Stimulated activated memory B cell treated with anti-CD40 and anti-IgM and Interleukin-4, amounts not matched to agents 10 μg/mL and 1 μg/mL and 100 μg/mL, for 72 hours (primary cell): ENCODE measurements at regions not wholly inside any gene's neighbourhood (a gene's known extent, or its start where the extent isn't known, plus 50 kb on each side); places are given as distances from the start of the nearest gene placed in this dataset.

Source experiments
- ATAC-seq: fragments of 150-1000 bp; cut with Tn5 transposase; 2 replicates; pipeline ENCODE4 v1.10.0; 2021
- H3K27ac Mint-ChIP-seq: one replicate; pipeline ENCODE4 v1.8.0; 2022; ENCODE audit warnings: mild to moderate bottlenecking, mixed read lengths
- H3K27me3 Mint-ChIP-seq: one replicate; pipeline ENCODE4 v1.8.0; 2022; ENCODE audit warnings: mixed read lengths
- H3K36me3 Mint-ChIP-seq: one replicate; pipeline ENCODE4 v1.8.0; 2022; ENCODE audit warnings: mixed read lengths
- H3K4me1 Mint-ChIP-seq: one replicate; pipeline ENCODE4 v1.8.0; 2022; ENCODE audit warnings: mixed read lengths
- H3K4me3 Mint-ChIP-seq: one replicate; pipeline ENCODE4 v1.8.0; 2022; ENCODE audit warnings: mild to moderate bottlenecking, moderate library complexity, mixed read lengths
- H3K9me3 Mint-ChIP-seq: one replicate; pipeline ENCODE4 v1.8.0; 2022; ENCODE audit warnings: mixed read lengths

DNA sequence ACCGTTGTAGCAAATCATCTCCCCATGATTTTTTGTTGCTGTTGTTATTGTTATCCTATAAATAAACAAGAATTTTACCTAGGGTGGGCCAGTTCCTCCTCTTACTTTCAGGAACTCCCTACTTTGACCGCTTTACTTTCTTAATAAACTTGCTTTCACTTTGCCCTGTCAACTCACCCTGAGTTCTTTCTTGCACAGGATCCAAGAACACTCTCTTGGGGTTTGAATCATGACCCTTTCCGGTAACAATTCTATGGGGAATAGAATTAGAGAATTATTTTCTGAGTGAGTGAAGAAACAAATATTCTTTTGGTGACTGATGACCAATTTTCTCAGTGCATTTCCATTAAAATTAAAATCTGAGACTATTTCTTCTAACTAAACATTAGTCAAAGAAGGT is 584.0 kb upstream of the TENM3 start:
- H3K4me3 Mint-ChIP-seq = no peak overlapping the region

DNA sequence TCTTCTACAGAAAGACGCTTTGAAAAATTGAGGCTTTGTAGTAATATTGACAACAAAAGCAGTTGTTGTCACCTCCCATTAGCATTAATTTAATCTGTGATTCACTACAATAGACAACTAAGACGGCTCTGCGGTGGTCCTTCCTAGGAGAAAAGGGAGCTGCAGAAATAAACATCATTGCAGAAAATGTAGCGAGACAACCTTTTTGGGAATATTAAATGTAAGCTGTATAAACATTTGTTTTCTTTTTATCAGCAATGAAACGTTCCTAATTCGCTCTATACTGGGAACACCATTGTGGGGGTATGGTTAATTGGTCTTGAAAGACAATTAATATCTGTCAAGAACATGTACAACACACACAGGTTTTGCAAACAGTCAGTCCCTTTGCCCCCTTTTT is 583.3 kb upstream of the TENM3 start:
- H3K4me3 Mint-ChIP-seq = no peak overlapping the region
- no peak overlapping the region for H3K27ac Mint-ChIP-seq
- no peaks in the 10 kb centered on the region for H3K27me3 Mint-ChIP-seq
- peaks cover 8% of the 10 kb centered on the region for H3K9me3 Mint-ChIP-seq
- H3K4me1 Mint-ChIP-seq = no peaks in the 10 kb centered on the region
- no peak for ATAC-seq
- no peaks in the 10 kb centered on the region for H3K36me3 Mint-ChIP-seq

More for the DNA sequence above, 584.0 kb upstream of the TENM3 start:
- Mint-ChIP-seq H3K27ac (no peak overlapping the region), H3K4me1 (no peaks in the 10 kb centered on the region), H3K36me3 (no peaks in the 10 kb centered on the region), H3K9me3 (peaks cover 9% of the 10 kb centered on the region), H3K27me3 (no peaks in the 10 kb centered on the region)
- ATAC-seq = no peak

- Mint-ChIP-seq H3K27me3 (no peaks in the 10 kb centered on the region), H3K36me3 (no peaks in the 10 kb centered on the region), H3K27ac (no peak overlapping the region), H3K4me1 (no peaks in the 10 kb centered on the region), H3K9me3 (peaks cover 5% of the 10 kb centered on the region), H3K4me3 (no peak overlapping the region)
- ATAC-seq = no peak
These were observed 582.1 kb upstream of the TENM3 start for GRCh38 chr4:181661090-181661489.

DNA sequence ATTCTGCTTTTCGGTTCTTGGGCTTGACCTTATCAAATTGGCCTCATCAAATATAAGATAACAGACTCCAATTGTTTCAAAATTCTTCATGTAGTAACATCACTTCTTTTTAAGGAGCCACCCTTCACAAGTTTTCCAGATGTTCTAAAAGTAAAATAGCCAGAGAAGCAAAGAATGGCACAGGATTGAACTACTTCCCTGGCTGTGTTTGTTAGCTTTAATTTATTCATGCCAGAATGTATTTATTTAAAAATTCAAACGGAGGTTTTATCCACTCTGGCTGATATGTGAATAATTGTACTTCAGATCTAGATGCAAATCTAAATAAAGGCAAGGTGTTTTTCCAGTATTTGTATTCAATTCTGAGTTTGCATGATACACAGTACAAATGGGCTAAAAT is 581.3 kb upstream of the TENM3 start:
- H3K9me3 Mint-ChIP-seq = no peaks in the 10 kb centered on the region
- no peak overlapping the region for H3K27ac Mint-ChIP-seq
- H3K36me3 Mint-ChIP-seq = no peaks in the 10 kb centered on the region
- ATAC-seq = no peak
- H3K27me3 Mint-ChIP-seq = no peaks in the 10 kb centered on the region
- H3K4me3 Mint-ChIP-seq = no peak overlapping the region
- H3K4me1 Mint-ChIP-seq = no peaks in the 10 kb centered on the region

DNA sequence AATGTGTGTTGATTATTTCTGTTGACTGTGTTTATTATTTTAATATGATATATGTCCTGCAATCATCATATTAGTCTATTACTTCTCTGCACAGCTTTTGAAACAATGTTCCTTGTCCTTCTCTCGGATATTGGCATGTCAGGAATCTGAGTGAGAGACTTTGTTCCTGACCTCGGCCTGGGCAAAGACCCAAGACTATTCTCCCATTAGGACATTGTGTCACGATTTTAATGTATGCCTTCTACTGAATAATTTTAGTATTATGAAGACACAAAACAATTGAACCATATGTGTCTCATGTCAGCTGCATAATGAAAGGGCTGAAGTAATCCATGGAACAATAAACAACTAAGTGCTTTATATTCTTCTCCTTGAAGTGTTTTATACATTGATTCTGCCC is 580.8 kb upstream of the TENM3 start:
- Mint-ChIP-seq H3K4me1 (no peaks in the 10 kb centered on the region), H3K27ac (no peak overlapping the region)

DNA sequence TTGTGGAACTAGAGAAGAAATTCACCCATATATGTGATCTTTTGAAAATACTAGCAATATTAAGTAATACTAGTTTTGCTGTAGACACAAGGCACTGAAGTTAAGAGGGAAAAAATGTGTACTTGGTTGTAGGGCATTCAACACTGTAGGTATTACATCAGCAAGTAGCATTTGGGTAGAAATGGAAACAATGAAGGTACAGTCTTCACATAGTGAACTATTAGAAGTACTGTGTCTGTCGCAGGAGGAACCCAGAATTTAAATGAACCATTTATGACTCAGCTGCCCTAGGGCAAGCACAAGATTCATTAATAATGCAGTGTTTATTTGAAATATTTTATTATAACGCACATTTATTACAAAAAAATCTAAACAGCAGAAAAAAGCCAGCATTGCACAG is 572.7 kb upstream of the TENM3 start:
- no peaks in the 10 kb centered on the region for H3K4me1 Mint-ChIP-seq
- H3K36me3 Mint-ChIP-seq = no peaks in the 10 kb centered on the region
- no peaks in the 10 kb centered on the region for H3K27me3 Mint-ChIP-seq
- H3K4me3 Mint-ChIP-seq = no peak overlapping the region
- ATAC-seq = no peak
- no peak overlapping the region for H3K27ac Mint-ChIP-seq
- H3K9me3 Mint-ChIP-seq = no peaks in the 10 kb centered on the region

More for the DNA sequence above, 580.8 kb upstream of the TENM3 start:
- H3K4me3 Mint-ChIP-seq = no peak overlapping the region
- H3K9me3 Mint-ChIP-seq = no peaks in the 10 kb centered on the region
- no peak for ATAC-seq
- no peaks in the 10 kb centered on the region for H3K27me3 Mint-ChIP-seq
- H3K36me3 Mint-ChIP-seq = no peaks in the 10 kb centered on the region

DNA sequence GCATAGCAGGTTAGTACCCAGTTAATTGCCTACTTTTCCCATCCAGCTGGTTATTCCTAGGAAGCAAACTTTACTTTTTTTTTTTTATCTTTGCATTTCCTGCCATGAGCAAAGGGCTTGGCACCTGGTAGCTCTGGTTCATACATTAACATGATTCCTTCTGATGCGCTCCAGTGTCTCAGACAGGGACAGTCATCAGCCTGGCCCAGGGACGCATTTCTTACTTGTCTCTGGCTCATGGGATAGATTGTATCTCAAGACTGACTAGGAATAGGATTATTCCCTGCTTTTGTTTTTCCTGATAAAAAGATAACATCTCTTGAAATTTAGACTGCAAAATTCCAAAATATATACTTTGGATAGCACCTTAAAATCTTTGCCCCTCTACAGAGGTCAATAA is 571.5 kb upstream of the TENM3 start:
- no peak for ATAC-seq
- no peak overlapping the region for H3K4me3 Mint-ChIP-seq
- H3K9me3 Mint-ChIP-seq = no peaks in the 10 kb centered on the region
- no peaks in the 10 kb centered on the region for H3K36me3 Mint-ChIP-seq
- no peaks in the 10 kb centered on the region for H3K4me1 Mint-ChIP-seq
- H3K27ac Mint-ChIP-seq = no peak overlapping the region
- H3K27me3 Mint-ChIP-seq = no peaks in the 10 kb centered on the region

DNA sequence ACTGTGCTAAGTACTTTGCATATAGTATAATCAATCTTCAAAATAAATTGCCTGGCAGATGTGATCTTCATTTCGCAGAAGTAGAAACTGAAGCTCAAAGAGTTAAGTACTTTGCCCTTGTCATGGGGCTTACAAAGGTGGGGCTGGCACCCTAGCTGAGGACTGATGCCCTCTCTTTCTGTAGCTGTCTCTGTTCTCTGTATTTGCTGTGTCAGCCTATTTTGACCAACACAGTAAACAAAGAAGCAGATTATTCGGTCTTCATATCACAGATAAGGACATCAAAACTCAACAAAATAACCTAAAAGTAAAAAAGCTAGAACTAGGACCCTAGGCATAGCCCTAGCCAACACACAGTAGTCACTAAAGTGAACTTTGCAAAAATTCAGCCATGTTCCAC is 570.5 kb upstream of the TENM3 start:
- Mint-ChIP-seq H3K9me3 (peaks cover 2% of the 10 kb centered on the region), H3K4me3 (no peak overlapping the region), H3K4me1 (no peaks in the 10 kb centered on the region), H3K27me3 (no peaks in the 10 kb centered on the region), H3K27ac (no peak overlapping the region), H3K36me3 (no peaks in the 10 kb centered on the region)
- ATAC-seq = no peak

GRCh38 chr4:181674315-181674875 is 568.8 kb upstream of the TENM3 start:
- no peak overlapping the region for H3K4me3 Mint-ChIP-seq
- no peaks in the 10 kb centered on the region for H3K27me3 Mint-ChIP-seq
- no peak for ATAC-seq
- H3K36me3 Mint-ChIP-seq = no peaks in the 10 kb centered on the region
- peaks cover 2% of the 10 kb centered on the region for H3K9me3 Mint-ChIP-seq
- no peak overlapping the region for H3K27ac Mint-ChIP-seq
- no peaks in the 10 kb centered on the region for H3K4me1 Mint-ChIP-seq

GRCh38 chr4:181676546-181676945 is 566.7 kb upstream of the TENM3 start:
- Mint-ChIP-seq H3K36me3 (no peaks in the 10 kb centered on the region), H3K27ac (no peak overlapping the region), H3K9me3 (peaks cover 2% of the 10 kb centered on the region), H3K4me3 (no peak overlapping the region), H3K27me3 (no peaks in the 10 kb centered on the region), H3K4me1 (no peaks in the 10 kb centered on the region)
- ATAC-seq = no peak

- no peak for ATAC-seq
- Mint-ChIP-seq H3K27ac (no peak overlapping the region), H3K4me1 (no peaks in the 10 kb centered on the region), H3K36me3 (no peaks in the 10 kb centered on the region), H3K9me3 (peaks cover 2% of the 10 kb centered on the region), H3K4me3 (no peak overlapping the region), H3K27me3 (no peaks in the 10 kb centered on the region)
These were observed 566.0 kb upstream of the TENM3 start for GRCh38 chr4:181677201-181677600.

GRCh38 chr4:181677621-181678020 is 565.6 kb upstream of the TENM3 start:
- peaks cover 2% of the 10 kb centered on the region for H3K9me3 Mint-ChIP-seq
- no peak for ATAC-seq
- no peaks in the 10 kb centered on the region for H3K36me3 Mint-ChIP-seq
- no peak overlapping the region for H3K27ac Mint-ChIP-seq
- H3K27me3 Mint-ChIP-seq = no peaks in the 10 kb centered on the region
- no peak overlapping the region for H3K4me3 Mint-ChIP-seq
- no peaks in the 10 kb centered on the region for H3K4me1 Mint-ChIP-seq

DNA sequence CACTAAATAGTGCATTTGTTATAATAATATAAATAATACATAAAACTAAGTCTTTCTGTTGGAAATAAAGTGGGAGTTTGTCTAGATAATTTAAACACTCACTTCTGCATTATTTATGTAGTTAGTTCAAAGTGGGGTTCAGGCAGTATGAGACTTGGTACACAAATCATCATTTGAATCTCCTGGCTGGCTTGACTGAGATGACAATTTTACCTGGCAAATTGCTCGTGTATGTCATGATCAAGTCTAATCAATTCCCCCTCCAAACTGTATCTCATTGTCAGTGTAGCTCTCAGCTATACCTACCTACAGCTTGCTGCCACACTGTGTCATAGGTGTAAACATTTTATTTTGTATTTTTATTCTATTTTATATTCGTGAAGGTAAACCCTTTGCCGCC is 563.4 kb upstream of the TENM3 start:
- Mint-ChIP-seq H3K9me3 (peaks cover 2% of the 10 kb centered on the region), H3K27ac (no peak overlapping the region), H3K4me1 (no peaks in the 10 kb centered on the region), H3K27me3 (no peaks in the 10 kb centered on the region), H3K4me3 (no peak overlapping the region), H3K36me3 (no peaks in the 10 kb centered on the region)
- no peak for ATAC-seq

- peak; percentile 8 for ATAC-seq
- no peaks in the 10 kb centered on the region for H3K27me3 Mint-ChIP-seq
- H3K4me1 Mint-ChIP-seq = no peaks in the 10 kb centered on the region
- no peaks in the 10 kb centered on the region for H3K36me3 Mint-ChIP-seq
- H3K4me3 Mint-ChIP-seq = no peak overlapping the region
- no peak overlapping the region for H3K27ac Mint-ChIP-seq
- no peaks in the 10 kb centered on the region for H3K9me3 Mint-ChIP-seq
These were observed 560.7 kb upstream of the TENM3 start for GRCh38 chr4:181682367-181683047.

DNA sequence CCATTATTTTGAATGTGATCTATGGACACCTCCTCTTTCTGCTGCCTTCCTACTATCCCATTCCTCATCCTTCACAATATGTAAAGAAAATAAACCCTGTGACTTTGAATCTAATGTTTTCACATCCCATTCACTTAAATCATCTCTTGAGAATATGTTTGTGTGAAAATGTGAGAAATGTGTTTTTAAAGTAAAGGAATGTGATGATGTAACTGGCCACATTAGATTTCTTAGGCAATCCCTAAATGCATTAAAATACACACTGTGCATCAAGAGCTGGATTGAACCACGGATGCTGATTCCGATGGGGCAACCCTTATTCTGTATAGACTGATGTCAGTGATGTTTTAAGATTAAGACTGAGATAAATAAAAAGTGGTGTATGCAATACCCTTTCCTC is 558.9 kb upstream of the TENM3 start:
- Mint-ChIP-seq H3K4me1 (no peaks in the 10 kb centered on the region), H3K4me3 (no peak overlapping the region), H3K27ac (no peak overlapping the region), H3K27me3 (no peaks in the 10 kb centered on the region), H3K36me3 (no peaks in the 10 kb centered on the region), H3K9me3 (no peaks in the 10 kb centered on the region)
- ATAC-seq = no peak

- Mint-ChIP-seq H3K36me3 (no peaks in the 10 kb centered on the region), H3K4me1 (no peaks in the 10 kb centered on the region), H3K27ac (no peak overlapping the region), H3K4me3 (no peak overlapping the region), H3K27me3 (no peaks in the 10 kb centered on the region), H3K9me3 (no peaks in the 10 kb centered on the region)
- ATAC-seq = no peak
These were observed 557.7 kb upstream of the TENM3 start for GRCh38 chr4:181685461-181685860.
